ENCODE measurements at regions not wholly inside any gene's neighbourhood (a gene's known extent, or its start where the extent isn't known, plus 50 kb on each side); places are given as distances from the start of the nearest gene placed in this dataset.

DNA sequence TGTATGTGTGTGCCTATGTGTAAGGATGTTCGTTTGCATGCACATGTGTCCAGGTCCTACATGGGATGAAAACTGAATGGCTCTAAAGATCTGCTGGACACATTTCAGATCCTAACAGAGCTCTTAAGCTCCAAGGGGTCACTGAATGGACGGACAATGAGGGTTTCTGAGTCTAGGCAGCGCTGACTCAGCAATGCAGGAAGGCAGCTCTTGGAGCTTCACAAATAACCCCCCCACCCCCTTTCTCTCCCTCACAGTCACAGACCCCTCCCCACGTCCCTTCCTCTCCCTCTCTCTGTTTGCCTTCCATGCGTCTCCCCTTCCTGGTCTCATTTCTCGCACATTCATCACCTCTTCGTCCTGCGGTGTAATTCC is 369.8 kb downstream of the PREX1 start:
- TF ChIP-seq, protein P1, sequence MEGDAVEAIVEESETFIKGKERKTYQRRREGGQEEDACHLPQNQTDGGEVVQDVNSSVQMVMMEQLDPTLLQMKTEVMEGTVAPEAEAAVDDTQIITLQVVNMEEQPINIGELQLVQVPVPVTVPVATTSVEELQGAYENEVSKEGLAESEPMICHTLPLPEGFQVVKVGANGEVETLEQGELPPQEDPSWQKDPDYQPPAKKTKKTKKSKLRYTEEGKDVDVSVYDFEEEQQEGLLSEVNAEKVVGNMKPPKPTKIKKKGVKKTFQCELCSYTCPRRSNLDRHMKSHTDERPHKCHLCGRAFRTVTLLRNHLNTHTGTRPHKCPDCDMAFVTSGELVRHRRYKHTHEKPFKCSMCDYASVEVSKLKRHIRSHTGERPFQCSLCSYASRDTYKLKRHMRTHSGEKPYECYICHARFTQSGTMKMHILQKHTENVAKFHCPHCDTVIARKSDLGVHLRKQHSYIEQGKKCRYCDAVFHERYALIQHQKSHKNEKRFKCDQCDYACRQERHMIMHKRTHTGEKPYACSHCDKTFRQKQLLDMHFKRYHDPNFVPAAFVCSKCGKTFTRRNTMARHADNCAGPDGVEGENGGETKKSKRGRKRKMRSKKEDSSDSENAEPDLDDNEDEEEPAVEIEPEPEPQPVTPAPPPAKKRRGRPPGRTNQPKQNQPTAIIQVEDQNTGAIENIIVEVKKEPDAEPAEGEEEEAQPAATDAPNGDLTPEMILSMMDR (conservative IDR thresholded peaks at IDR 0.05), result no peak
- no peak for TF ChIP-seq ZFX (IDR thresholded peaks at IDR 0.05)
- H3K27ac ChIP-seq, result no peak overlapping the region

DNA sequence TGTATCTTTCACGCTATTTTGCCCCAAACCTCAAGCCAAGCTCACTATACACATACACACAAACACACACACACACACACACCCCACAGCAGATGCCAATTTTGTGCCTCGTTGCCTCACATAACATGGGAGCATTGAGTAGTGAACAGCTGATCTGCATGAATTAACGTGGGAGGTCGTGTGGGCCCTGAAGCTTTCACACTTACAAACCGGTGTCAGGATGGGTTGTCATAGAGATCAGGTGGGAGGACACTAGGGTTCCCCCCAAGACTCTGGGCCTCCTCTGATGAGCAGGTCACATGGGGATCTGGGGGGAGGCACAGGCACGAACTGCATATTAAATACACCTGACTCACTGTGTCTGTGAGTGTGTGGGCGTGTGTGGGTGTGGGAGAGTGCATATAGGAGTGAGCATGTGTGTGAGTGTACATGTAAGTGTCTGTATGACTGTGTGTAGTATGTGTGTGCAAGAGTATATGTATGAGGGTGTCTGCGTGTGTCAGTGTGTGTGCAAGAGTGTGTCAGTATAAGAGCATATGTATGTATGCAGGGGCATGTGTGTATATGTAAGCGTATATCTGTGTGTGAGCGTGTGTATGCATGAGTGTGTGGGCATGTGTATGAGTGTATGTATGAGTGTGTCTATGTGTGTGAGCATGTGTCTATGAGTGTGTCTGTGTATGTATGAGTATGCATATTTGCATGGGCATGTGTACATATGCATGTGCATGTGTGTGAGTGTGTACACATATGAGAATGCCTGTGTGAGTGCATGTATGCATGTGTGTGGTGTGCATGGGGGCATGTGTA is 370.4 kb downstream of the PREX1 start:
- H3K27ac ChIP-seq, result no peak overlapping the region

DNA sequence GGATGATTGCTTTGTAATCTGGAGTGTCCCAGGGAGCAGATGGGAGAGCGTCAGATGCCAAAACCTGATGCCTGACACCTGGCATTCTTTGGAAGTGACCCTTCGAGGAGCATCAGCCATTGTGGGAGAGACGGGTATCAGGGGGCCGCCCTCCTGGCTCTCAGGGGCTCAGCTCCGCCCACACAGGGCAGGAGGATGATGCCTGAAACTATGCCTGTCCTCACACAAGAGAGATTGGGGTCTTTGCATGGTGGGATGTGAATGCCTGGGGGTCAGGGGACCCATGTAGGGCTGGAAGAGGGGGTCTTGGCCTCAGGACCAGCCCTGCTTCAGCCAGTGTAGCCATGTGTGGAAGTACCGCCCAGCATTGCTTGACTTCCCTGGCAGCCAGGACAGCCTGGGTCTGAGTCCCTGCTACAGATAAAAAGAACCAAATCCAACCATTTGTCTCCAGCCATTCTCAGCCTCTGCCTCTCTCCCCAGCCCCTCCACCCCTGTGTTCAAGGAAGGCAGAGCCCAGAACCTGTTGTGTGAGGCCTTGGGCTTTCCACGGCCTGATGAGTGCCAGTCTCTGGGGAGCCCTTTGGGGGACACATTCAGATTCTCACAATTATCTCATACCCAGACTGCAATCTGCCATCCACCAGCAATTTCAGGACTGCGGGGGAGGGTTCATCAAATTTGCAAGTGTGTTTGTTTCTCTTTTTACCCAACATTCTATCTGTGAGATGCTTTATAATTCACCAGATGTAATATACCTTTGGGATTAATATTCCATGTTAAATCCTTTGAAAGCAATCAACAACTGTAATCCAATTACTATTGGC is 371.2 kb downstream of the PREX1 start:
- H3K27ac ChIP-seq, result no peak overlapping the region
- no peak for TF ChIP-seq ZFX (IDR thresholded peaks at IDR 0.05)
- TF ChIP-seq, protein P1 (conservative IDR thresholded peaks at IDR 0.05), result no peak

More for the DNA sequence above, 370.4 kb downstream of the PREX1 start:
- no peak for TF ChIP-seq ZFX (IDR thresholded peaks at IDR 0.05)
- TF ChIP-seq, protein P1 (conservative IDR thresholded peaks at IDR 0.05), result no peak

DNA sequence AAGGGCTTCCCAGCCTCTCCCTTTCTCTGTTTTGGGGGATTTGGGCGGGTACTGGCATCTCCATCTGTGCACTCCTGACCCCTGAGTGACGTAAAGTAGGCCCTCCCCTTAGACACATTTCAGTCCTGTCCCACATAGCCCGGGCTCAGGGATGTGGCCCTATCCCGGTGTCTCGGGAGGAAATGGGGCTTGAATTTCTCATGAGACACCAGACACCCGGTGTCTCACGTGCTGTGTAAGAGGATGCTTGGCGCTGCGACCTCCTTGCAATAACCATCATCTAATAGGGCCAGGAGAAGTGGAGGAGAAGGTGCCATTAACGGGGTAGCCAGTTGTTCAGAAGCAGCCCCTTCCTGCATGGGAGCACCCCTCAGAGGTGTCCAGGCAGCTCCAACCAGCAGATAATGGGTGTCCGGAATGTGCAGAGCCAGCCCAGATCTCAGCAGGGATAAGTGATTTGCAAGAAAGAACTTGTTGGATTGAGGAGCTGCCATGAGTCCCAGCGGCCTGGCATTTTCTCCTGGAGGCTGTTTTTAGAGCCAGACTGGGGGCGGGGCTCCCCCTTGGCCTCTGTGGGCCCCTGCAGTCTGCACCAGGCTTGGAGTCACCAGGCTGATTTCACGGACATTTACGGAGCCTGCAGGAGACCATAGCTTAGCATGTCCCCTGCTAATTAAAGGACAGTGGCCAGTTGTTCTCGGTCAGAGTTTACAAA is 372.0 kb downstream of the PREX1 start:
- TF ChIP-seq ZFX (IDR thresholded peaks at IDR 0.05), result no peak
- TF ChIP-seq, protein P1 (conservative IDR thresholded peaks at IDR 0.05), result no peak
- H3K27ac ChIP-seq, result no peak overlapping the region

DNA sequence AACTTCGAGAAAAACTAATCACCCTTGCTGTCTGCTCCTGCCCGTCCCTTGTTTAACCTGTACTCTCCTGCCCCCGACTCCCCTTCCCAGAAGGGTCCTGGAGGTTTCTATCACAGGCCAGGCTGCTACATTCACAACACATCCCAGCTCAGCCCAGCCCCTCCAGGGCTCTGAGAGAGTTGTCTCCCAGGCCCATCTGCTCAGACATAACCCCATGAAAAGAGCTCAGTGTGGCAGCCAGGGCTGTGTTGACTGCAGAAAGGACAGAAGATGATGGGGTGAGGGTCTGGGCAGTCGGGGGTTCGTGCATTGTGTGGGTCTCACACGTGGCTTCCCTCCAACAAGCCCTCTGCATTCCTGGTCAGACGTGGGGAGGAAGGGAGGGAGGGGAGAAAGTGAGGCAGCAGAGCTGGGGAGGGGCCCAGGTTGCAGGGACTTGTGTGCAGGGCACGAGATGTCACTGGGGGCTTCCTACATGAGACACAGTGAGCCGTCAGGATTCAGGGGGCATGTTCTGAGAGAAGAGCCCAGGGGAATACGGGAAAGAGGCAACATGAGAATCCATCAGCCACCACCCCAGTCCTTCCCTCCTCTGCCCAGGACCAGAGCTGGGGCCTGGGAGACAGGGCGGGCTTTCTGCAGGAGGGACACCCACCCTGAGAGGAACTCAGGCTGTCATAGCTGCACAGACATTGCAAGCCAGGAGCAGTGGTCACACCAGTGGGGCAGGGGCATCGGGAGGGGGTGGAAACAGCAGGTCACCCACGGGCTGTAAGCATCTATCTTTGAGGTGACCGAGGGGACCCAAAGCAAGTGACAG is 372.9 kb downstream of the PREX1 start:
- TF ChIP-seq, protein P1 (conservative IDR thresholded peaks at IDR 0.05), result no peak
- no peak for TF ChIP-seq ZFX (IDR thresholded peaks at IDR 0.05)
- no peak overlapping the region for H3K27ac ChIP-seq

DNA sequence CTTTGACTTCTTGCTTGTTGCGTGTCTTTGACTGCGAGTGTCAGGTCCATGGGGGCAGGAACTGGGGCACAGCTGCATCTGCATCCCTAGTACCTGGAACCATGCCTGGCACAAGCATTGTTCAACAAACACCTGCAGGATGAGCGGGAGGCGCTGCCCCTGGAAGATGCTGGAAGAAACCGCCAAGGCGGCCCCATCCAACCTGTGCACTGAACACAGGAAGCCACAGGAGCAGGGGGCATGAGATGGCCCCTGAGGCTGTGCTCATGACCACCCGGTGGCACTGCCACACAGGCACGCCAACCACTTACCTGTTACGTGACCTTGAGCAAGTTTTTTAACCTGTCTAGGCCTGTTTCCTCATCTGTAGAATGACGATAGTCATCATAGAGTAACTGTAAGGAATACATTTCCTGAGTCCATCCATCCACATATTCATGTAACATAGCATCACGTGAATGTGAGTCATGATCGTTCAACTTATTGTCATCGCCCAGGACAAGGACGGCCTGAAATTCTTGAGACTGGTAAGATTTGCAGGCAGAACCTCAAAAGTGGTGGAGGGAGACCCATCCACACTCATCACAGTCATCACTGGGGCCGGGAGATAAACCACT is 374.2 kb downstream of the PREX1 start:
- no peak for TF ChIP-seq ZFX (IDR thresholded peaks at IDR 0.05)
- TF ChIP-seq, protein P1 (conservative IDR thresholded peaks at IDR 0.05), result no peak
- H3K27ac ChIP-seq, result no peak overlapping the region

Data from C4-2B (cell line).